GM18858 (cell line): ENCODE measurements at regions not wholly inside any gene's neighbourhood (a gene's known extent, or its start where the extent isn't known, plus 50 kb on each side); places are given as distances from the start of the nearest gene placed in this dataset.
"Not testable (repeated sequence)": the region's sequence is repeated elsewhere in the genome, so short reads cannot be mapped to it uniquely, and the experiment has no call there.

Experiments
- ATAC-seq: cut with Tn5 transposase; IDR thresholded peaks from one replicate; pipeline ENCODE4 v1.9.1; 2021; ENCODE audit not compliant: unreplicated experiment

DNA sequence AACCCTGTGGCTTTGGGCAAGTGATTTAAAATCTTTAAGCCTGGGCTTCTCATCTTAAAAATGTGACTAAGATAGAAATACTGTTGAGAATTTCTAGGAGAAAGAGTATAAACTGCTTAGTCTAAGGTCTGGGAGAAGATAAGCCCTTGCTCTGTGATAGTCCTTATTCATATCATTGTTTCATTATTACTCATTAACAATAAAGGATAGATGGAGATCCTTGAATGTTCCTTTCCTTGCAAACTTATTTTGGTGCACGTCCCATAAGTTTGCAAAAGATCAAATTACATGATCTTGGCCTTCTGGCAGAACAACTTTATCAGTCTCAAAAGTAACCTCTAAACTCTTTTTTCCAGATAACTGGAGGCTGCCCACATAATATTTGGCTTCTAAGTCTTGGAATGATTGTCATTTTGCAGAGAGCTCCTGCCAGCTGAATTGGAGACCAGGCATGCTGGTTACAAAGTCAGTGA lies 138.3 kb downstream of the FAM124B start:
- no peak for ATAC-seq

DNA sequence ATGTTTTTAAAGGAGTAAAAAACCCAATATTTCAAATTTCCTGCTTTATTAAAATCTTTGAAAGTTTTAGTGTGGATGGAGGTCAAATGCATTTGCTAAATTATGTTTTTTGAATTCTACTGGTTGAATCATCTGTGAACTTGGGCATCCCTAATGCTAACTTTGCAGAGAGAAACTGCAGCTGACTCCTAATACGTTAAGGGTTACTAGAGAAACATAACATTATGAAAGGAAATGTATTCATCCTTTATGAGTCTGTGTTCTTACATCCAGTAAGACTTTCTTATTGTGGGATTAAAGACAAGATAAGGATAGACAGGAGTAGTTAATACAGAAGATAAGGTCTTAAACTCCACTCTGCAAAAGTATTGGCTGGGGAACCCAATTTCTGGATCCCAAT lies 140.6 kb downstream of the FAM124B start:
- no peak for ATAC-seq

DNA sequence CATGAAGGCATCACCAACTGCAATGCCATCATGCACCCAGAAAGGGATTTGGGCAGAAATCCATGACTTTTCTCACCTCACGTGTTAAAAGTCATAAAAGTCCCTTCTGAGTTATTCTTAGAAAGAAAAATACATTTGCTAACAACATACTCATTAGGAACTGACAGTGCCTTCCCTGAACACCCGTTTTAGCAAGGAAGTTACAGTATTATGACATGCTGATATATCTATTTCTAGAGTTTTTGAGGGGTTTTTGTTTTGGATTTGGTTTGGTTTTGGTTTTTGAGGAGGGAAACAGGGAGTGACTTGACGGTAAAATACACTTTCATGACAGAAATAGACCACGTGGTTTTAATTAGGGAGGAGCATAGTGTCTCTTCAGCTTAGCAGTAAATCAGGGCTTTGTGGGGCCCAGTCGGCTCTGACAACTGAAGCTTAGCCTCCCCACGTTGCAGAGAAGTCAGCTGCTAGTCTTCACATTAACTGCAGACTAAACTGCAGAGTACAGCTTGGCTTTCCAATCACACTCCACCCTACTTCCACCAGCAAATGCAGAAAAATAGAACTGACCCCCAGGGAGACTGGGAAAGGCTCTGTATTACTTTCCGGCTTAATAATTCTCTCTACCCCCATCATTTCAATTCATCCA lies 141.4 kb downstream of the FAM124B start:
- no peak for ATAC-seq

DNA sequence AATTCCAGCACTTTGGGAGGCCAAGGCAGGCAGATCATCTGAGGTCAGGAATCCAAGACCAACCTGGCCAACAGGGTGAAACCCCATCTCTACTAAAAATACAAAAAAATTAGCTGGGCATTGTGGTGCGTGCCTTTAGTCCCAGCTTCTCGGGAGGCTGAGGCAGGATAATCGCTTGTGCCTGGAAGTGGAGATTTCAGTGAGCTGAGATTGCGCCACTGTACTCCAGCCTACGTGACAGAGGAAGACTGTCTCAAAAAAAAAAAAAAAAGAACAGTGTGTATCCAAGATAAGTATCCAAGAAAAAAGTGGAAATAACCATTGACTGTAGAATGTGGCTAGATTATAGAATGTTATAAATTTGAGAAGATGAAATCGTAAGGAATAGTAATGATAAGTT lies 142.1 kb downstream of the FAM124B start:
- ATAC-seq, result no peak

DNA sequence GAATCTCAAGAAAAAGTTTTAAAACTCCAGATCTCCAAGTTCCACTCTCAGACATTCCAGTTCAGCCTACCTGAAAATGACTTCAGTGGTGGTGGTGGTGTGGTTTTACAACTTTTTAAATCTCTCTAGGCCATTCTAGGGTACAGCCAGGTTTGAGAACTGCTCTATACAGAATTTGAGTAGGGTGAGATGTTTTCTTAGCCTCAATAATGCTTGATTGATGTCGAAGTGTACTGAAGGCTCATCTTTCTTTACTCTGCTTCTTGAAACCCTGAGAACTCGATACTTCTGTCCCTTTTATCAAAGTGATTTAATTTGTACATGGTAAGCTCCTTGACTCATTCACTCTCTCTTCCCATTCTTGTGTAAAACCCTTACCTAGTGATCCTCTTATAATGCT lies 143.8 kb downstream of the FAM124B start:
- no peak for ATAC-seq

DNA sequence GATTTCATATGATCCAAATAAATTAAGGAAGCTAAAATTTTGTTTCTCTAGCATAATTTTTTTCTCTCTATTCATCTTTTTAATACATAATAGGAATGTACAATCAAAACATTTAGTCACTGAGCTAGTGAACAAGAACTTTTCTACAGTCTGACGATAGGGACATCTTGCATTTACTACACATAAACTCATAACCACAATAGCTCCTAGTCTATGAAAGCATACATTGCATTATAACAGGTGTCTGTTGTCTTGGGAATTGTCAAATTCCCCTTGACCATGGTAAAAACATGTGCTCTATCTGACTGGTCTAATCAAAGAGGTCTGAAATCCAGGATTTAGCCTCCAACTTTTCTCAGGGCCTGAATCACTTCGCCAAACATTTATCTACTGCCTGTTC lies 144.8 kb downstream of the FAM124B start:
- ATAC-seq, result no peak

DNA sequence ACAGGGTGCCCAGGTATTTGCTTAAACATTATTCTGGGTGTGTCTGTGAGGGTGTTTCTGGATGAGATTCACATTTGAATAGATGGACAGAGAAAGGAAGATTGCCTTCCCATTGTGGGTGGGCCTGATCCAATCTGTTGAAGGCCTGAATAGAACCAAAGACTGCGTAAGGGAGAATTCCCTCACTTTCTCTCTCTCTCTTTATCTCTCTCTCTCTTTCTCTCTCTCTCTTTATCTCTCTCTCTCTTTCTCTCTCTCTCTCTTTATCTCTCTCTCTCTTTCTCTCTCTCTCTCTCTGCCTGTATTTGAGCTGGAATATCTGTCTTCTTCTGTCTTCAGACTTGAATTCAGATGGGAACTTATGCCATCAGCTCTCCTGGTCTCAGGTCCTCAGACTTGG lies 148.4 kb downstream of the FAM124B start:
- no peak for ATAC-seq

DNA sequence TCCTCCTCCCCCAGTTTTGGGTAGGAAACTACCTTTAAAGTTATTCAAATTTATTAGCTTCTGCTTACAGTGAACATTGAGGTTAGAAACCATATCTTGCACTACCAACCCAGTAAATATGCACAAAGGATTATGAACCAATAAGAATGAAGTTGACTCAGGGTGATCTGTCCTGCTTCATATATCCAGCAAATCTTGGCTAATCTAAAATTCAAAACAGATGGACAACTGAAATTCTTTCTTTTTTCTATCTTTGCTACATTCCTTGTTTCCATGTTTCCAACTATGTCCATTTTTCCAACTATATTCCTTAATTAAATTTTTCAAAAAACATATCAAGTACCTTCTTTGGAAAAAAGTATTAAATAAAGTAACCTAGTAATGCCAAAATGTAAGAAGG lies 149.3 kb downstream of the FAM124B start:
- no peak for ATAC-seq

DNA sequence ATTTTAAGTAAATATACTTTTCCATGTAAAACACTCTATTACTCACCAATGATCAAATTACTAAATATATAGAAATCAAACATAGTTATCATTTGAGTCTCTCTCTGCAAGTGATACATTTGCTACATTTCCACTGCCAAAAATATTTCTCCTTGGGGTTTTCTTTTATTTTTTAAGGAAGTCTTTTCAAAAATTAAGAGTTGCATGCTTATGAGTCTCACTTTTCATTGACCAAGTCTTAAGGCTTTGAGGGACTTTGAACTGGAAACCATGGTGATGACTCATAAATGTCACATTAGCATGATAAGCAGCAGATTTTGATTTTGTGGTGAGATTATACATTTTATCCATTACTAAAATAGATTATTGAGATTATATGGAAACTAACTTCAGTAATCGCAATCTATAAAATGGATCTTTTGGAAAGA lies 152.9 kb downstream of the FAM124B start:
- no peak for ATAC-seq

DNA sequence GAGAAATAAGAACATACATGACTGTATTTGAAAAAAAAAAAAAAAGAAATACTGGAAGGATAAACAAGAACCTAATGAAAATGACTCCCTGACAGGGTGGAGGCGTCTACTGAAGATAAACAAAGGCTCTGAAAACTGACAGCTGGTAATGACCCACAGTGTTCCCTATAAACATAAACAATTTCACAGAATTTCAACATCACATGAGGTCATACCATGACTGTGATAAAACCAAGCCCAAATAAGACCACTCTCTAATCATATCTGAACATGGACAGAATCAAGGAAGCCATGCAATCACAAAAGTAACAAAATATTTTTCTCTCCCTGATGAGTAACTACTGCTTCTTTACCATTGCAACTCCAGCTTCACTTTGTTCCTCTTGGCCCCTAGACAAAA lies 159.3 kb downstream of the FAM124B start:
- ATAC-seq, result no peak

DNA sequence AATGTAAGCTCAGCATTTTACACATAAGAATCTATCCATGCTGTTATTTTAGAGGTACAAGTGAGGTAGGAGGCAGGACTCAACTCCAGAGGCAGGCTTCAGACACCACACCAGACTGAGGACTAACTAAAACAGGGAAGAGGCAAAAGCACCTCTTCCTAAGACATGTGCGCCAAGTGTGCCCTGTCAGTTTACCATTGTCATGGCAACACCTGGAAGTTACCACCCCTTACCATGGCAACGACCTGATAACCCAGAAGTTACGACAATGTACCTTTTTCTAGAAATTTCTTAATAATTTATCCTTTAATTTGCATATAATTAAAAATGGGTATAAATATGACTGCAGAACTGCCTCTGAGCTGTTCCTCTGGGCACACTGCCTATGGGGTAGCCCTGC lies 160.1 kb downstream of the FAM124B start:
- ATAC-seq, result no peak

DNA sequence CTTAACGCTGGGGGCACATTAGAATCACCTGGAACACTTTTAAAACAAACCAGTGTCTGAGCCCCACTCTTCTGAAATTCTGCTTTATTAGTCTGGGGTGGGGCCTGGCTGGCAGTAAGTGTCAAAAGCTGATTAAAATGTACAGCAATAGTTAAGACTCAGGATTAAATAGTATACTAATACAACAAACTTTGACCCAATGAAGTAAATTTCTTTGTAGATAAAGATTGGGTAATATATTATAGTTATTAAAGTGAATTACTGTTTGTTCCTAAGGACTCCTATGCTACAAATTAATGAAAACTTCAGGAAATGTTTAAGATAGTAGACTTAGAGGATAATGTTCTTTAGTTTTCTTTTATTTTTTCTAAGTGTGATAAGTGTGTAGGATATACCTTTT lies 160.9 kb downstream of the FAM124B start:
- no peak for ATAC-seq

DNA sequence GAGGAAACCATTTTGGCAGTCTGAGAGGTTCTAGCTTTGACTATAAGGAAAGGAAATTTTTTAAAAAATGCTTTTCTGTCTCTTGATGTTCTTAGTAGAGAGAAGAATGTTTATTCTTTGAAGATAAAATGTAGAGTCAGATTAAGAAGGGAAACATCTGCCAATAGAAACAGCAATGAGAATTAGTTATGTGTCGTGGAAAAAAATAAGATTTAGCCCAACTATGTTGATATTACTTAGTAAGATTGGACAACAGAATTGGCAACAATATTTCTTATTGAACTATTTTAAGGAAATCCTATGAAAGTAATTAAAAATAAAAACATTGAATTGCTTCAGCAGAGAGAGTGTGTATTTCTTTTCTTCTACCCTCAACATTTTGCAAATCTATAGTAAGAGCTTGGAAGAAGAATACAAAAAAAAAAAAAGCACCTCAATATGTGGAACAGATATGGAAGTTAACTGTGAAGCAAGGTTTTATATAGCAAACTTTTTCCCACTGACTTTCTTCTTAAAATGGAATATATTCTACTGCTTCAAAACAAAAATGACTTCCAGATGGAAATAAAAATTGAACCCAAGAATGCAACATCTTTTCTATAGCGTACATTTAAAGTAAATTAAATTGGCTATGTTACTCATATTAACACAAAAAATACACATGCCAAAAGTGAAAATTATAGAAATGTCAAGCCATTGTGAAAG lies 177.9 kb downstream of the FAM124B start:
- ATAC-seq, result no peak

DNA sequence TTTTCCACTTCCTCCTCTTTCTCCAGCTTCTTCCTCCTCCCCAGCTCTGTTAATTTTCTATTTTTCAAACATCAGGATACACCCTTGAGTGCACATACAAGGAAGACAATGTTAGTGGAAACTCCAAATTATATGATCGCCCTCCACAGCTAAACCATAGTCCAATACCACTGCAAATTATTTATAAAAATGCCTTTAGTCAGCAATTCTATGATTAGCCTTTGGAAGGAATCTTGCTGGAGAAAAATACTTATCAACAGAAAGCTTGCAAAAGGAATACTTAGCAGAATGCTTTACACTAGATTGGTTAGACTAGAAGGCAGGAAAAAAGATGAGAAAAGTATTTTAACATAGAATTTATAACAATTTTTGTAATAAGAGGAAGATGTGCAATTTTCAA lies 178.9 kb downstream of the FAM124B start:
- ATAC-seq, result no peak

DNA sequence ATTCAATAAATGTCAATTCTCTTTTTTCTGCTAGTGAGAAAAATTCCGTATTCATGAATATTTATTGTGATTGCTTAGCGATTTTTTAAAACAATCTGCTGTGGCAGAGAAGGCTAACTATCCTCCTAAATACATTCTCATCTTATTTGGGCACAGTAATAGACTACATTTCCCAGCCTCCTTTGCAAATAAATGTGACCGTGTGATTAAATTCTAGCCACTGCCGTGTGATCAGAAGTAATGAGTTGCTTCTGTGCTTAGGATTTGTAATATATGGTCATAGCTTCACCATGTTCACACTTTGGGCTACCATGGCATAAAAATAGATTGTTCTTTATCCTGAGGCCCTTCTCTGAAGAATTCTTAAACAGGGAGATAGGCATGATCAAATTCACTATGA lies 179.6 kb downstream of the FAM124B start:
- ATAC-seq, result no peak

DNA sequence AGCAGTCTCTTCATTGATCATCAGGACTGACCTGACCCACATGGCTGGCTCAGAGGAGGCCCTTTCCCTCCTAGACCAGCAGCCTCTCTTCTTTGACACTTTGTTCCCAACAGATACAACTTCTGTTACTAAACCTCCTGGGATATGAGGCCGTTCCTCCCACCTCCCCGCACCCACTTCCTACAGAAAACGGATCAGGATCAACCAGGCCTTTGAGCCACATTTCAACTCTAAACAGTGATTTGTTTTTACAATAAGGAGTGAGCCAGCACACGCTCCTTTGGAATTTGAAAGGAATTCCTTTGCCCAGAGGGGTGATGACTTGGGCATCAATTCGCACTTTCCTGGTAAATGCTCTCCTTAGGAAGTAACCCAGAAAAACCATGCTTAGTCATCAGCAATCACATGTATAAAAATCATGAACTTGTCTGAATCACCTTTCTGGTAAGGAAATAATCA lies 180.4 kb downstream of the FAM124B start:
- no peak for ATAC-seq

DNA sequence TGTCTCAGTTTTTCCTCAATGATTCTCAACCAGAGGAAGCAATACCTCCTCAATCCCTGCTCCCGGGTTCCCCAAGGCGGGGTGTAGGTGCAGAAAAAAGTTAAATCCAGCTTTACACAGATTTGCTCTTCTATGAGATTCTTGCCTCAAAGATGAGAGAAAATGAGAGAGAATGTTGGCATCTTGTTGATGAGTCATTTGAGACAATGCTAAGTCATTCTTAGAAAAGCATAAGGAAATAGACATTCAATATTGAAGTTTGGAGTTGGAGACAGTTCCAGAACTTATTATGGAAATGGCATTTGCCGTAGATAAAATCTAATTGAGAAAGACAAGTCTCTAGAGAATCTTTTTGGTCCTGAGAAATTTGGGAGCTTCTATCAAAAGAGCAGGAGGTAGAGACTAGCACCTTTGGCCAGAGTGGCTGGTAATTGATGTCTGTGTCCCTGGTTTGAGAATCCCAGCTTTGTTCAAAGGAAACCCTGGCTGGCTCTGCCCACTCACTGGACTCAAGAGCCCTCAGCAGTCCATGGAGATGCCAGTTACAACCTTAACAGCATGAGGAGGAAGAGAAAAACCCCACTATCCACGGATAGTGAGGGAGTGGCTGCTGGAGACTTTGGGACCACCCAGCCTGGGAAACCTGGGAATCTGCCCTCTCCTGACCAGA lies 181.2 kb downstream of the FAM124B start:
- no peak for ATAC-seq

DNA sequence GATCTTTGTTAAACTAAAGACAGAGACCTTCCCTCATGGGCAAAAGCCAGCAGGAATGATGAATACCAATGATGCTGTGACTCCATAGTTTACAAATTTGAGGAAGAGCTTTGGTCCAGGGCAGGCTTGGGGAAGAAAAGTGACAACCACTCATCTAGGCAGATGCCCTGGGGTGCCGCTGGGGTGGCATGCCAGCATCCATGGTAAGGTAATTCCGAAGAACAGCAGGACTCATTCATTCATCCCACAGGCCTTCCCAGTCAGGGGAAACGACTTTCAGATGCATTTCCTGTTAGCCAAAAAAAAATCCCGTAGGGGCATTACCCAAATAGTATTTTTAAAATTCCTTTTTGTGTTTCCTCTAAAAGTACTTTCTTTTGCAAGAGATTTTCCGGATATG lies 180.7 kb upstream of the SERPINE2 start:
- ATAC-seq, result no peak

DNA sequence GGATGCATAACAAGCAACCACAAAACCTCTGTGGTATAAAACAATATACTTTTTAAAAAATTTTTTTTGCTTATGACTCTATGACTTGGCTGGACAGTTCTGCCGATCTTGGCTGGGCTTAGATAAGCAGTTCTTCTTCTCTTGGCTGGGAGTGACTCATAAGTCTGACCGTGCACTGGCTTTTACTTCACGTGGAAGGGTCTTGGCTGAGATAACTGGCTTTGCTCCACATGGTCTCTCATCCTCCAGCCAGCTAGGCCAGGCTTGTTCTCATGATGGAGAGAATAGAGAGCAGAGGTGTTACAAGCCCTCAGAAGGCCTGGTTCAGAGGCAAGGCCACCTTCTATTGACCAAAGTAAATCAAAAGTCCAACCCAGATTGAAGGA lies 178.9 kb upstream of the SERPINE2 start:
- no peak for ATAC-seq

DNA sequence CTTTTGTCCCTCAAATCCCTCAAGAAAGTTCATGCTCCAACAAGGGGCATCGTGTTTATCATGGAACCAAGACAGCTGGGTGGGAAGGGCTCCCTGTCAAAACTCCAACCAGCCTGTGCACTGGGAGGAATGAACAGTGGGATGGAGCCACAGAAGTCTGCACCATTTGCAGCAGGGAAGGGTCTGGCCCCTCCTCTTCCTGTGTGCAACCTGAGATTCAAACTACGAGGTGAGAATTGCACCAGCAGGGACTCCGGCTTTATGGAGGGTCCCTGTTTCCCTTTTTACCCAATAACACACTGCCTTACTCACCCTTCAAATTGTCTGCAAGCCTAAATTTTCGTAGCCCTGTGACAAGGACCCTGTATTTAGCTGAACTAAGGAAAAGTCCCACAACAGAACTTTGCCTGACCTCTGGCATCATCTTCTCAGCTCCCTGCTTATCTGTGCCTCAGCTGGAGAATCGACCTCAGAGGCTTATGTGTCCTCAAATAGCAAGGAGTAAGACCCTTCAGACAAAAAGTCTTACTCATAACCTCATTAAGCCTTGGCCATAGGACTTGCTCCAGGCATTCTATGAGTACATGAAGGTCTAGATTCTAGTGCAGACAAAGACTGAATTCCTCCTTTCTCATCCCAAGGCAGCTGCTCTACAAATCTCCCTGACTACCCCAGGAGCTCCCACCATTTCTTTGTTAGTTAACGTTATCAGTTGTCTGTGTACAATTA lies 178.3 kb upstream of the SERPINE2 start:
- no peak for ATAC-seq

DNA sequence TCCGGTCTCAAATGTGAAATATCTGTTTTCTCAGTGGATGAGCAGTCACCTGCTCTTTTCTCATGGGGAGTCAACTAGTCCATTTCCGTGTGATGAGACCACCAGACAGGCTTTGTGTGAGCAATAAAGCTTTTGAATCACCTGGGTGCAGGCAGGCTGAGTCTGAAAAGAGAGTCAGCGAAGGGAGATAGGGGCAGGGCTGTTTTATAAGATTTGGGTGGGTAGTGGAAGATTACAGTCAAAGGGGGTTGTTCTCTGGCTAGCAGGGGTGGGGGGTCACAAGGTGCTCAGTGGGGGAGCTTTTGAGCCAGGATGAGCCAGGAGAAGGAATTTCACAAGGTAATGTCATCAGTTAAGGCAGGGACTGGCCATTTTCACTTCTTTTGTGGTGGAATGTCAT lies 176.5 kb upstream of the SERPINE2 start:
- ATAC-seq, result not testable (repeated sequence)

DNA sequence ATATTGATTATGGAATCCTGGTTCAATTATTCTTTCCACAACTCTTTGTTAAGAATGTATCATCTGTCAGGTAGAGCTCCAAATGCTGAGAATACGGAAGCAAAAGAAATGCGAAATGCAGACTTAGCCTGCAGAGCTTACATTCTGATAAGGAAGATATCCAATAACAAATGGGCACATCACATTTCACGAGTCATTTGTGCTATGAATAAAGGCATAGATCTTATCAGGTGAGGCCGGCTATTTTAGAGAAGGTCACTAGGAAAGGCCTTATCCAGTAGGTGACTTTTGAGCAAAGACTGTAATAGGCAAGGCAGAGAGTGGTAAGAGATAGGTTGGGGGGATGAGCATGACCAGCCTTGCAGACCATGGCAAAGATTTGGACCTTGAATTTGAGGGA lies 174.3 kb upstream of the SERPINE2 start:
- no peak for ATAC-seq
